PC-9 (cell line): ENCODE measurements at regions not wholly inside any gene's neighbourhood (a gene's known extent, or its start where the extent isn't known, plus 50 kb on each side); places are given as distances from the start of the nearest gene placed in this dataset.

ENCODE experiments used
- BruUV-seq: library from RNA; stranded (reverse); fragments of 400-500 nt; replicated peaks from 2 replicates; lab custom pipeline; 2021; lab: Mats Ljungman, UMichigan
- CTCF ChIA-PET: fragments of 300-600 bp; sonication (Branson Sonifier 250); formaldehyde crosslinking; loops from one replicate; lab custom pipeline; 2022; ENCODE audit warnings: antibody characterized with exemption; lab: Charles Lee
- POLR2A ChIA-PET: fragments of 300-600 bp; sonication (Branson Sonifier 250); formaldehyde crosslinking; loops from one replicate; lab custom pipeline; 2022; ENCODE audit warnings: antibody characterized with exemption; ENCODE audit not compliant: unreplicated experiment; lab: Charles Lee
- DNase-seq, 2 experiments: peaks; one replicate each; pipeline versions ENCODE4 v3.0.0 to v3.0.0-alpha.2; 2015 to 2022; ENCODE audit warnings: mixed read lengths in 1 of 2
- H2AFZ ChIP-seq: fragments of 200-600 bp; sonication (generic); 2 replicates; pipeline ENCODE4 v1.8.1; 2017; ENCODE audit warnings: antibody characterized with exemption
- H3F3A ChIP-seq: fragments of 200-600 bp; sonication (generic); 2 replicates; pipeline ENCODE4 v1.8.1; 2017; ENCODE audit warnings: antibody characterized with exemption, mild to moderate bottlenecking, low read depth; ENCODE audit not compliant: insufficient read depth
- H3K27ac ChIP-seq: fragments of 200-600 bp; sonication (generic); 2 replicates; pipeline ENCODE4 v1.6.1; 2016; ENCODE audit warnings: mixed run types
- H3K27me3 ChIP-seq: fragments of 200-600 bp; sonication (generic); 2 replicates; pipeline ENCODE4 v1.6.1; 2016; ENCODE audit warnings: low read depth, mixed run types; ENCODE audit not compliant: insufficient read depth
- H3K36me3 ChIP-seq: fragments of 200-600 bp; sonication (generic); 2 replicates; pipeline ENCODE4 v1.6.1; 2016; ENCODE audit warnings: low read depth, mixed run types
- H3K4me1 ChIP-seq: fragments of 200-600 bp; sonication (generic); replicated peaks from 2 replicates; pipeline ENCODE4 v1.6.1; 2016; ENCODE audit warnings: mixed run types; ENCODE audit not compliant: insufficient read depth
- H3K4me2 ChIP-seq: fragments of 200-600 bp; sonication (generic); 2 replicates; pipeline ENCODE4 v1.6.1; 2017; ENCODE audit warnings: mixed run types
- H3K4me3 ChIP-seq: fragments of 200-600 bp; sonication (generic); 2 replicates; pipeline ENCODE4 v1.6.1; 2016; ENCODE audit warnings: mixed run types
- H3K79me2 ChIP-seq: fragments of 200-600 bp; sonication (generic); 2 replicates; pipeline ENCODE4 v1.6.1; 2017; ENCODE audit warnings: low read depth, mixed run types
- H3K9me2 ChIP-seq: fragments of 200-600 bp; sonication (generic); 2 replicates; pipeline ENCODE4 v1.8.1; 2017; ENCODE audit warnings: mild to moderate bottlenecking; ENCODE audit not compliant: insufficient read depth
- H3K9me3 ChIP-seq: fragments of 200-600 bp; sonication (generic); 2 replicates; pipeline ENCODE4 v1.8.1; 2016; ENCODE audit warnings: low read depth; ENCODE audit not compliant: insufficient read depth
- H4K20me1 ChIP-seq: fragments of 200-600 bp; sonication (generic); 2 replicates; pipeline ENCODE4 v1.8.1; 2017; ENCODE audit not compliant: insufficient read depth
- CTCF ChIP-seq: fragments of 200-600 bp; sonication (generic); conservative IDR thresholded peaks from 2 replicates; pipeline ENCODE4 v1.6.1; 2017; ENCODE audit warnings: mixed run types, antibody characterized with exemption, mild to moderate bottlenecking, moderate library complexity
- EZH2 ChIP-seq: fragments of 200-600 bp; sonication (generic); IDR thresholded peaks from 2 replicates; pipeline ENCODE4 v1.8.0; 2017; ENCODE audit warnings: antibody characterized with exemption, low read depth
- intact Hi-C: fragments of 100-400 bp; cut with micrococcal nuclease; formaldehyde crosslinking; loops from one replicate; pipeline ENCODE4 v1.10.0; 2022; ENCODE audit not compliant: unreplicated experiment

- Histone ChIP-seq H3K79me2 (no peaks in the 10 kb centered on the region), H4K20me1 (no peaks in the 10 kb centered on the region), H3K36me3 (no peaks in the 10 kb centered on the region), H3K27me3 (no peaks in the 10 kb centered on the region), H3K4me1 (no peaks in the 10 kb centered on the region), H3K4me2 (no peak overlapping the region), H3K9me2 (no peaks in the 10 kb centered on the region), H3K9me3 (no peaks in the 10 kb centered on the region), H3F3A (no peaks in the 10 kb centered on the region), H3K4me3 (no peak overlapping the region), H2AFZ (no peak overlapping the region), H3K27ac (no peak overlapping the region)
- BruUV-seq: no TSS peak
- CTCF ChIA-PET: interaction anchor here (0.6 to 1.1 kb wide), 2 partner anchors 215 to 994 kb away, joined by 3 read pairs; no protein-coding TSS in a partner anchor
- intact Hi-C loops: loop anchor here (1.0 to 10.0 kb wide), 7 partner anchors 161 to 1289 kb away; partner anchors contain the start of gene PTPRK
- peak; percentile 22 to 63 for DNase-seq
- TF ChIP-seq EZH2 (no peak), CTCF (peak; percentile 86)
- POLR2A ChIA-PET: no interaction called here
Observed at GRCh38 chr6:128731249-128732165, 151.4 kb upstream of the LAMA2 start.

GRCh38 chr6:128727500-128727899, 155.4 kb upstream of the LAMA2 start:
- no peak overlapping the region for H2AFZ ChIP-seq
- no peaks in the 10 kb centered on the region for H3K4me1 ChIP-seq
- H3K79me2 ChIP-seq: no peaks in the 10 kb centered on the region
- no TSS peak for BruUV-seq
- H3K4me3 ChIP-seq: no peak overlapping the region
- no peaks in the 10 kb centered on the region for H3K27me3 ChIP-seq
- no peak overlapping the region for H3K4me2 ChIP-seq
- H3K9me3 ChIP-seq: no peaks in the 10 kb centered on the region
- H4K20me1 ChIP-seq: no peaks in the 10 kb centered on the region
- no peaks in the 10 kb centered on the region for H3K9me2 ChIP-seq
- H3K27ac ChIP-seq: no peak overlapping the region
- no peaks in the 10 kb centered on the region for H3K36me3 ChIP-seq
- ChIA-PET CTCF (no interaction called here), POLR2A (no interaction called here)
- H3F3A ChIP-seq: no peaks in the 10 kb centered on the region
- no peak for TF ChIP-seq CTCF
- TF ChIP-seq EZH2: no peak
- DNase-seq: no peak
- intact Hi-C loops: loop anchor here (10.0 kb wide), 1 partner anchor 363 kb away; no protein-coding TSS in a partner anchor

GRCh38 chr6:128725271-128726233, 157.4 kb upstream of the LAMA2 start:
- no peaks in the 10 kb centered on the region for H3K79me2 ChIP-seq
- no peaks in the 10 kb centered on the region for H3K9me3 ChIP-seq
- H3K4me1 ChIP-seq: no peaks in the 10 kb centered on the region
- no peaks in the 10 kb centered on the region for H3K36me3 ChIP-seq
- H2AFZ ChIP-seq: no peak overlapping the region
- no peaks in the 10 kb centered on the region for H3F3A ChIP-seq
- CTCF ChIA-PET: interaction anchor here (0.6 to 0.8 kb wide), 3 partner anchors 12 to 205 kb away, joined by 3 to 8 read pairs (median 3); partner anchors contain the start of gene PTPRK
- H3K27me3 ChIP-seq: no peaks in the 10 kb centered on the region
- no peak overlapping the region for H3K4me3 ChIP-seq
- TF ChIP-seq CTCF (peak; percentile 87), EZH2 (no peak)
- no peaks in the 10 kb centered on the region for H3K9me2 ChIP-seq
- DNase-seq: peak in 1 of 2 experiments; percentile 3
- intact Hi-C loops: loop anchor here (10.0 kb wide), 1 partner anchor 361 kb away; no protein-coding TSS in a partner anchor
- no peak overlapping the region for H3K27ac ChIP-seq
- H4K20me1 ChIP-seq: no peaks in the 10 kb centered on the region
- no TSS peak for BruUV-seq
- POLR2A ChIA-PET: no interaction called here
- no peak overlapping the region for H3K4me2 ChIP-seq
